ENCODE measurements at regions not wholly inside any gene's neighbourhood (a gene's known extent, or its start where the extent isn't known, plus 50 kb on each side); places are given as distances from the start of the nearest gene placed in this dataset.

DNA sequence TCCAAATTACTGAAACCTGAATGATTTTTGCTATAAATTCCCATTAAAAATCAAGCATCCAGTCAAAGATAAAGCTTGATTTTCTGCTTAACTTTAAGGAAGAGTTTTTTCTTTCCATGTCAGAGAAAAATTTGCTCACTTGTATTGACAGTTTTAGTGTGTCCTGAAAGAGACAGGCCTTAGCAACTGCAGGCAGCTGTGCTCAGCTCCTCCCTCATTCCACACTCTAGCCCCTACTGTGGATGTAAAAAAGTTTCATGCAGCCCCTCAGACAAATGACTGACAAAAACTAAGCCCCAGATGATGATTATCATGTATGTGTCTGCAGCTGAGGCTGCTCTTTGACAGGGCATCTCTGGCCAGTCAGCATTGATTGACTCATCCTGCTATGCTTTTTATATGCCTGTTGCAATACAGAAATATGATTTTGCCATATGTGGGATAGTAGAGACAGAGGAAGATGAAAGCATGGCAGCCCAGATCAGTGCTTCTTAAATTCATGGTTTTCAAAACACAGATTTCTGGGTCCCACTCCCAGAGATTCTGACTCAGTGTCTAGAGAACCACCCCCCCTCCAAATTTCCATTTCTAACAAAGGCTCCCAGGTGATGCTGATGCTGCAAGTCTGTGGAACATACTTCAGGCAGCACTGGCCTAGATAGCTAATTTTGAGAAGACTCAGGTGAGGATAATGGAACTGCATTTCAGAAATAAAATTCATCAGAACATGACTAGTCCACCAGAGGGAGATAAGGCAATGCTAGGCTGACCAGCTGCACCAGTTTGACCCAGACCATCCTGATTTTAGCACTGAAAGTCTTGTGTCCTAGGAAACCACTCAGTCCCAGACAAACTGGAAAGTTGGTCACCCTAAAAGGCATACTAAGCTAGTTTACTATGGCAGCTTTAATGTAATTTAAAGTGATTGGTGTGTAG, 298.7 kb upstream of the KCNN2 start:
- TF ChIP-seq, protein P1, sequence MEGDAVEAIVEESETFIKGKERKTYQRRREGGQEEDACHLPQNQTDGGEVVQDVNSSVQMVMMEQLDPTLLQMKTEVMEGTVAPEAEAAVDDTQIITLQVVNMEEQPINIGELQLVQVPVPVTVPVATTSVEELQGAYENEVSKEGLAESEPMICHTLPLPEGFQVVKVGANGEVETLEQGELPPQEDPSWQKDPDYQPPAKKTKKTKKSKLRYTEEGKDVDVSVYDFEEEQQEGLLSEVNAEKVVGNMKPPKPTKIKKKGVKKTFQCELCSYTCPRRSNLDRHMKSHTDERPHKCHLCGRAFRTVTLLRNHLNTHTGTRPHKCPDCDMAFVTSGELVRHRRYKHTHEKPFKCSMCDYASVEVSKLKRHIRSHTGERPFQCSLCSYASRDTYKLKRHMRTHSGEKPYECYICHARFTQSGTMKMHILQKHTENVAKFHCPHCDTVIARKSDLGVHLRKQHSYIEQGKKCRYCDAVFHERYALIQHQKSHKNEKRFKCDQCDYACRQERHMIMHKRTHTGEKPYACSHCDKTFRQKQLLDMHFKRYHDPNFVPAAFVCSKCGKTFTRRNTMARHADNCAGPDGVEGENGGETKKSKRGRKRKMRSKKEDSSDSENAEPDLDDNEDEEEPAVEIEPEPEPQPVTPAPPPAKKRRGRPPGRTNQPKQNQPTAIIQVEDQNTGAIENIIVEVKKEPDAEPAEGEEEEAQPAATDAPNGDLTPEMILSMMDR (IDR thresholded peaks at IDR 0.05; ENCODE audit: control insufficient read depth, extremely low read depth, insufficient read depth): peak; percentile 56
- H3K4me3 ChIP-seq (ENCODE audit: low read depth, low read length): no peak overlapping the region
- no peak for DNase-seq (ENCODE audit: low read depth)

DNA sequence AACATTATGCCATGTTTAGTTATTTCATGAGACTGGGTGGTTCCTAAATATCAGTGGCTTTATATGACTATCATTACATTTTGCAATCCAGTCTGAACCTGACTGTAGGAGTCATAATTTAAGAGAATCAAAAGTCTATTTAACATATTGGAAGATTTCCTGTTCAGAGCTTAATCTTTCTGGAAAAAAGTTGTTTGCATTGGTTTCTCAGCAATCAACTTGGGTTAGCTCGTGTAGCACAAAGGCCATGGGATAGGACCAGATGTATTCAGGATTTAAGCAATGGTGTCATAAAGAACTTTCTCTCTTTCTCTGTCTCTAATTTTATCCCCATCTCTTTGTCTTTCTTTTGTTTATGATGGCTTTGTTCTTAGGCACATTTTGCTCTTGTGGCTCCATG, 296.0 kb upstream of the KCNN2 start:
- DNase-seq (ENCODE audit: low read depth): no peak
- TF ChIP-seq, protein P1 (IDR thresholded peaks at IDR 0.05; ENCODE audit: control insufficient read depth, extremely low read depth, insufficient read depth): no peak
- no peak overlapping the region for H3K4me3 ChIP-seq (ENCODE audit: low read depth, low read length)

DNA sequence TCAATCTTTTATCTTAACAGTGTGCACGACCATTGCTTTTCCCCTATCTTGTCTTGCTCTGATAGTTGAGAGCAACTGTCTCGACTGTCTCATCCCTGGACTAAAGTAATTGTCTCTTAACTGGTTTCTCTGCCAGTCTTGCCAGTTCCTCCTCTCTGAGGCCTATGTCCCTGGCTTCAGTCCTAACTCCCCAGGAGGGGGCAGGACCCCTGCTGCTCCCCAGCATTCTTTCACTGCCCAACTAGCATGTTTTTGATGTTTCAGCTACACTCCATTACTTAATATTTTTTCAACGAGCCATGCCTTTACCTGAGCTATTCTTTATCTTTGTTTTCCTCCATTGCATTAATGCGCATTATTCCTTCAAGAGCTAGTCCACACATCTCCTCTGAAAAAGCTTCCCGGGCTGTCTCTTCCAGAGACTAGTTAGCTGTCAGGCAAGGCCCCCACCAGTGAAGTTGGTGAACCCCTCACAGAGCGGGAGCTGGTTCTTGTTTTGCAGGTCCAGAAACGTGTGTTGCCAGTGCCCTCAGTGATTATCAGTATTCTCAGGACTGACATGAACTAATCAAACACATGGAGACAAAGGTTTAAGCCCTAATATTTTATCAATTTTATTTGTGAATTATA, 291.7 kb upstream of the KCNN2 start:
- H3K4me3 ChIP-seq (ENCODE audit: low read depth, low read length): no peak overlapping the region
- TF ChIP-seq, protein P1 (IDR thresholded peaks at IDR 0.05; ENCODE audit: control insufficient read depth, extremely low read depth, insufficient read depth): no peak
- DNase-seq (ENCODE audit: low read depth): no peak

DNA sequence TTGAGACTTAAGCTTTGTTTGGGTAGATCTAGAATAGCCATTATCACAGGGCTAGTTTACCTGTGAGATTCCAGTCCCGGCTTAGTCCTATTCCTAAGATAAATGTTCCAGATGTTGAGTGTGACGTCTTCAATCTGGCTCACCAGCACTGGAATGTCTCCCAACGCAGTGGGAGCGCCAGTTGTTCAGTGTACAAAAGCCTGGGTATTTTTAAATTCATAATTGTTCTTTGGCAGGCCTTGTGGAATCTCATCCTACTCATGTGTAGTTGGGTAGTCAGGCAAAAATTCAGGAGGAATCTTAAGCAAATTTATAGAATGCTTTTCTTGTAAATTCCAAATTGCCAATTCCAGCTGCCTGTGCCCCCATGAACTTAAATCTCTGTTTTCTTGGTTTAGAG, 272.6 kb upstream of the KCNN2 start:
- DNase-seq (ENCODE audit: low read depth): no peak
- TF ChIP-seq, protein P1 (IDR thresholded peaks at IDR 0.05; ENCODE audit: control insufficient read depth, extremely low read depth, insufficient read depth): no peak

DNA sequence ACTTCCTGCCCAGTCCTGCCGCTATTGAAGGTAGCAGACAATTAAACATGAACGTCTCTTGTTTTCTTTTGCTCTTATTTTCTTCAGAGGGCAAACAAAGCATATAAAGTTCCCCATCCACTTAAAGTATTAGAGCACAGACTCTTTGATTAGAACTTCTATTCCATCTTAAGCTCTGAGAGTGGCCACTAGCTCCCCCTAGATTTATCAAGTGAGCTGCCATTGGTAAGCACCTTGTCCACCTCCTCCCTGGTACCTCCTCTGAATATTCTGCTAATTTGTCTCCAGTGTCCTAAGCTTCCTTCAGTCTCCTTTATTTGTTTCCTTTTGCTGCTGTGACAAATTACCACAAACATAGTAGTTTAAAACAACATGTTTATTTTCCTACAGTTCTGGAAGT, 264.3 kb upstream of the KCNN2 start:
- no peak overlapping the region for H3K4me3 ChIP-seq (ENCODE audit: low read depth, low read length)
- DNase-seq (ENCODE audit: low read depth): no peak
- TF ChIP-seq, protein P1 (IDR thresholded peaks at IDR 0.05; ENCODE audit: control insufficient read depth, extremely low read depth, insufficient read depth): no peak

More for the DNA sequence above, 272.6 kb upstream of the KCNN2 start:
- H3K4me3 ChIP-seq (ENCODE audit: low read depth, low read length): no peak overlapping the region

DNA sequence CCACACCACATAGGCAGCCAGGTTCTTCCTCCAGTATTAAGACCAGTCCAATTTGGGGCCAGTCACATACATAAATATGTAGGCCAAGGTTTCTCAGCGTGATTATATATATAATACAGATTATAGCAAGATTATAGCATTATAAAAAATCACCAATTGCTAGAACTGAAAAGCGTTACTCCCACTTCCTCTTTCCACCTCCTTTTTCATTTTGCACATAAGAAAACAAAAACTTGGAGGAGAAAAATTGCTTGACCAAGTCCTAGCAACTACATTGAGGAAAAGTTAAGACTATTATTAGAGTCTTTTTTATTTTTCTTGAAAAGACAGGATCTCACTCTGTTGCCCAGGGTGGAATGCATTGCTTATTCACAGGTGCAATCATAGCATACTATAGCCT, 262.7 kb upstream of the KCNN2 start:
- TF ChIP-seq, protein P1 (IDR thresholded peaks at IDR 0.05; ENCODE audit: control insufficient read depth, extremely low read depth, insufficient read depth): no peak
- no peak for DNase-seq (ENCODE audit: low read depth)
- no peak overlapping the region for H3K4me3 ChIP-seq (ENCODE audit: low read depth, low read length)

Measured in LNCaP clone FGC (cell line).